GM12878 (cell line): ENCODE measurements at regions not wholly inside any gene's neighbourhood (a gene's known extent, or its start where the extent isn't known, plus 50 kb on each side); places are given as distances from the start of the nearest gene placed in this dataset.

Source experiments
- CUX1 ChIP-seq: IDR thresholded peaks from 2 replicates; pipeline ENCODE4 v1.6.1; 2012; ENCODE audit warnings: improper control_type of control experiment, low read depth, low read length; ENCODE audit not compliant: insufficient replicate concordance
- DPF2 ChIP-seq: fragments of 450-650 bp; IDR thresholded peaks from 2 replicates; pipeline ENCODE4 v1.6.1; 2017; ENCODE audit warnings: mild to moderate bottlenecking
- MAX ChIP-seq: IDR thresholded peaks from 2 replicates; pipeline ENCODE4 v1.6.1; 2012; ENCODE audit warnings: low read depth, low read length, improper control_type of control experiment
- MTA2 ChIP-seq: fragments of 450-650 bp; IDR thresholded peaks from 2 replicates; pipeline ENCODE4 v1.6.1; 2016; ENCODE audit warnings: low read depth, mild to moderate bottlenecking, moderate library complexity
- ZBTB11 ChIP-seq: fragments of 450-650 bp; formaldehyde crosslinking; IDR thresholded peaks from 2 replicates; pipeline ENCODE4 v1.5.0; 2022; ENCODE audit warnings: mild to moderate bottlenecking, missing genetic modification characterization
- TF ChIP-seq, protein P1 (sequence below): IDR thresholded peaks from 2 replicates; pipeline ENCODE4 v1.6.1; 2012; ENCODE audit warnings: low read depth, low read length, improper control_type of control experiment

GRCh38 chrX:148363471-148364235 lies 136.8 kb upstream of the AFF2 start (continued):
- TF ChIP-seq CUX1, result no peak
- TF ChIP-seq, protein P1, sequence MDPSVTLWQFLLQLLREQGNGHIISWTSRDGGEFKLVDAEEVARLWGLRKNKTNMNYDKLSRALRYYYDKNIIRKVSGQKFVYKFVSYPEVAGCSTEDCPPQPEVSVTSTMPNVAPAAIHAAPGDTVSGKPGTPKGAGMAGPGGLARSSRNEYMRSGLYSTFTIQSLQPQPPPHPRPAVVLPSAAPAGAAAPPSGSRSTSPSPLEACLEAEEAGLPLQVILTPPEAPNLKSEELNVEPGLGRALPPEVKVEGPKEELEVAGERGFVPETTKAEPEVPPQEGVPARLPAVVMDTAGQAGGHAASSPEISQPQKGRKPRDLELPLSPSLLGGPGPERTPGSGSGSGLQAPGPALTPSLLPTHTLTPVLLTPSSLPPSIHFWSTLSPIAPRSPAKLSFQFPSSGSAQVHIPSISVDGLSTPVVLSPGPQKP, result no peak
- TF ChIP-seq DPF2, result no peak
- TF ChIP-seq MTA2, result no peak
- no peak for TF ChIP-seq MAX
- TF ChIP-seq ZBTB11, result no peak
